NCI-H524 (cell line): ENCODE measurements at regions not wholly inside any gene's neighbourhood (a gene's known extent, or its start where the extent isn't known, plus 50 kb on each side); places are given as distances from the start of the nearest gene placed in this dataset.

Experiments
- DNase-seq, 2 experiments: peaks; one replicate each; lab custom pipeline; 2025; lab: John Stamatoyannopoulos, UW

DNA sequence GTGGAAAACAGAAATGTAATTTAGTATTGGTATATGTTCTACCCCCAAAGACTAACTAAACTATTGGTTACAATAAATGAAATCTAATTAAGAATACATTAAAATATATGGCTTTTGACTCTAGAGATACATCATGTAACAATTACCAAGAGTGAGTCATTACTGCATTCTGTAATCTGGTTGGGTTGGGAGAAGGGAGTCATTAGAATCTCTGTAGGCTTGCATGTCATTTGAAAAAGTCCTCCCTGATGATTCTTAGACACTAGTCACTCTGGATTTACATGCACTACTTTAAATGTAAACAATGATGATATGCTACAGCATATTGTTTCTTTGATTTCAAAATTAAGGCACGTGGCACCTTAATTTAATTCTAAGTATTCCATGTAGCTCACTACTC lies 293.4 kb upstream of the CHST9 start:
- no peak for DNase-seq

DNA sequence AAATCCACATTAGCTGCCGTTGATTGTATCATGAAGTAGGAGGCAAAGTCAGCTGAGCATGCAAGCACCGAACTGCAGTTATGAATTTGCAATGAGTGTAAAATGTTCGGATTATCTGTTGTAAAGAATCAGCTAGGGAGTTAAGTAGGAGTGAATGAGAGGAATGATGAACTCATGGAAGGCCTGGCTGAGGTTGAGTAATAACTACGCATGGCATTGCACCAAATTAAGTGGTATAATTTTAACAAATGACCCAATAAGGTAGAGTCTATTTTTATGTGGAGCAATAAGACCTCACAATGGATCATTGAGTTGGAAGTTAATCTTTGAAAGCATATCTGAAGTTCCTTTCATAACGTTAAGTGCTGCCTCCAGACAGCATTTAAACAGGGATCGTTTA lies 288.2 kb upstream of the CHST9 start:
- no peak for DNase-seq

DNA sequence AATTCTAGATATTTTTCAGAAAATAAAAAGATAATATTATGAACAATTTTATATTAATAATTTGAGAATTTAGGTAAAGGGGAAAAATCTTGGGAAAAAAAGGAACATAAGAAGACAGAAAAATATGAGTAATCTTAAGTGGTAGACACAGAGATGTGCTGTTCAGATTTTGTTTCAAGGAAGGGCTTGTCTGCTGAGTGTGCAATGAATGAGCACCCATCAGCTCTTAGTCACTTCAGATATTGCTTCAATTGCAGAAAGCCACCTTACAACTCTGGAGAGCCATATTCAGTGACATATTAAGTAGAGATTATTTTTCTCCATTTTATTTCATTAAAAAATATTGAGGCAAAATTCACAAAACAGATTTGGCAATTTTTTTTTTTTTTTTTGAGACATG lies 282.0 kb upstream of the CHST9 start:
- no peak for DNase-seq

DNA sequence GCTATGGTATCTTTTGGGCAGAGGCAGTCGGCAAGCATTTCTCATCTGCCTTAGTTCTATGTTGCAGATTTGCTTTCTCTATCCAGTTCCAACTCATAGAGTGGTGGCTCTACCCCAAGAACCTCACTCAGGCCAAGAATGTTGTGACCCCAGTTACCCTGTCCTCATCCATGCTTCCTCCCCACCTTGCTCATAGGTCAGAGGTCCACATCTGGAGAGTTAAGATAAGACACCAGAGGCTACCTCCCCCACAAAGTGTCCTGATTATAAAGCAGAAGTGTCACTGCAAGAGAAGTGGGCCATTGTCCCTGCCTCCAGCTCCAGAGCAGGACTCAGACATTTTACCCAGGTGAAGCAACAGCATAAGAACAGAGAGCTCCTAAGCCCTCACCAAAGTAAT lies 276.8 kb upstream of the CHST9 start:
- DNase-seq, result no peak

DNA sequence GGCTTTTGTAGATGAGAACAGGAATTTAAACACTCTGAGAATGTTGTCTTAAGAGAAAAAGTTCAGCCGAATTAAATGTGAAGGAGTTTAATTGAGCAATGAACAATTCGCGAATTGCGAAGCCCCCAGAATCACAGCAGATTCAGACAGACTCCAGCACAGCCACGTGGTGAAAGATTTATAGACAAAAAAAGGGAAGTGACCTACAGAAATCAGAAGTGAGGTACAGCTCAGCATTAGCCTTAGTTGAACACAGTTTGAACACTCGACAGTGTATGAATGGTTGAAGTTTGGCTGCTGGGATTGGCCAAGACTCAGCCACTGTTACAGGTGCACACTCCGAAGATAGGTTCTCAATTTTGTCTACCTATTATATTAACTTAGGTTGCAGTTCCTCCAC lies 264.0 kb upstream of the CHST9 start:
- DNase-seq, result no peak

DNA sequence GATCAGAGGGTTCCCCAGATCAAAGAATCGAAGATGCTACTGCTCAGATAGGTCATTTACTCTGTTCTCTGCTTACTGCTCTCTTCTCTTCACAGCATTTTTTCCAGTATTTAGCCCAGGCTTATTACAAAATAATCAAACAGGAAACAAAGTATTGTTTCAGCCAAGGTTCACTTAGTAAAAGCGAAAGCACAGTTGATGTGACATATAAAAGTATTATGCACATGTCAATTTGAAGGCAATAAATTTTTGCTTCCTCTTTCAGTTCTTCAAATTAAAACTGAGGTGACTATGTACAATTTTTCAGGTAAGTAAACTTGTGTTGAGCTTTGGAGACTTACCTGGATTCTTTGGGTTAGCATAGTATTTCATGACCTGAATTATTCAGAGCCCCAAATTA lies 262.8 kb upstream of the CHST9 start:
- DNase-seq, result no peak

DNA sequence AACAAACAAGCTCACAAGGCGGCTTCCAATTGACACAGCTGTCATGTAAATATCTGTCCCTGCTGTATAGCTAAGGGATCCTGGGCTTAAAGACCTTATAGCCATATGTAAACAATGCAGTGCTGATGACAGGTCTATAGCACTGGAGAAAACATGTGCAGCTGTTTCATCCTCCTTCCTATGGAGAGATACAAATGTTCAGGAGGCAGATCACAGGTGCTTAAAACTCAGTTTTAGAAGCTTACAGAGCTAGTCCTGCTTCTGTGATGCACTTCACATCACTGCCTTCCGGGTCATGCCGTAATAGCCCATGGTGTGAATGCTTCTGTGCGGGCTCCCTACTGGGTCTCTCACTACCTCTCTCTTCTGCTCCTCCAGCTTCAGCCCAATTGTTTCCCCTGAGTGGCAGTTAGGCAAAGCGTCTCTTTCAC lies 262.4 kb upstream of the CHST9 start:
- DNase-seq, result peak in 1 of 2 experiments; percentile 63

DNA sequence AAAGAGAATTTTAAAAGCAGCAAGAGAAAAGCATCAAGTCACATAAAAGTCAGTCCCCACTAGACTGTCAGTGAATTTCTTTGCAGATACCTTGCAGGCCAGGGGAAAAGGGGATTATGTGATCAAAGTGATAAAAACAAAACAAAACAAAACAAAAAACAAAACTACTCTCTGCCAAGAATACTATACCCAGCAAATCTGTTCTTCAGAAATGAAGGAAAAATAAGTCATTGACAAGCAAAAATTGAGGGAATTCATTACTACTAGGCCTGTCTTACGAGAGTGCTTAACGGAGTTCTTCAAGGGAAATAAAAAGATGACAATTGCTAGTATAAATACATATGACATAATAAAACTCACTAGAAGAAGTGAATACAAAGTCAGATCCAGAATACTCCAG lies 245.5 kb upstream of the CHST9 start:
- DNase-seq, result no peak

DNA sequence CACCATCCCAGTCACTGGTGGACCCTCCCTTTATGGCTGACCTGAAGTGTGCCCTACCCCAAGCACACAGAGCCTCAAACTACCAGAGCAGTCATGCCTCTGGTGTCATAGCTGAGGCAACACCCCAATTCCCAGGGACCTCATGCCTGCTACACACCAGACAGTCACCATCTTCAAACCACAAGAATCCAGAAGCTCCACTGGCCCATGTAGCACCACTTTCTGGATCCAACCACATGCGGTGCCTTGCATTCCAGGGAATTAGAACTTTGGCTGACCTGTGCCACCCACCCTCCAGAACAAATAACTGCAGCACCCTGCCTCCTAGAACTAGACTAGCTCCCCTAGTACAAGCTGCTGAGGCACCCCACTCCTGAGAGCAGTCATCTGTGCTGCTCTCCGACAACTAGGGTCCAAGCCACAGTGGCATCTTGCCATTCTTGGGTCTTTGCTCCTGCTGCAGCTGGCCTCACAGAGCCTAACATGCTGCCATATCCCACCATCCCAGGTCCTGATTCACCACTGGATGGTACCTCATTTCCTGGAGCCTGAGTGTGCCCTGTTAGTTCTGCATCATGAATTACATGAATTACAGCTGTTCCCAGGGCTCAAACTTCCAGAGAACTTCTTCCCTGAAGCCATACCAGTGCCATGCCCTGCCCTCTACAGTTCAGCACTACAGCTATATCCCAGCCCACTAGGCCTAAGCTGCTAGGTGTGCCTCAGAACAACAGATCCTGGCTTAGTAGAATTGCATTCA lies 243.8 kb upstream of the CHST9 start:
- DNase-seq, result no peak

DNA sequence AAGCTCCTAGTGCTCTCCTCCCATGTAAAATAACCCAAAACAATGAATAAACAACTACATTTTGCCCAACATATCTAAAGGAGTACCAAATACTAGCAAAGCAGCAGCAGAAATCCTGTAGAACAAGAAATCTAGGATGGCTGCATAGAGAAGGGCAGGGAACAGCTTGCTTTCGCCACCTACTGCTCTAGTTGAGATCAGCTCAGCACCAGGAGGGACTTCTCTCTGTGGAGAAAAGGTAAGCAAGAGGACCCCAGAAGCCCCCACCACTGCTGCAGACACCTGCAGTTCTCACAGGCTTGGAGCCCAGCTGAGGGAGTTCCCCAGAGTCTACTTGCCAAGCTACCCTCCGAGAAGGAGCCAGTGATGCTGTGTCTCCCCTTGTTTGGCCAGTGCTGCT lies 243.0 kb upstream of the CHST9 start:
- peak in 1 of 2 experiments; percentile 29 for DNase-seq

DNA sequence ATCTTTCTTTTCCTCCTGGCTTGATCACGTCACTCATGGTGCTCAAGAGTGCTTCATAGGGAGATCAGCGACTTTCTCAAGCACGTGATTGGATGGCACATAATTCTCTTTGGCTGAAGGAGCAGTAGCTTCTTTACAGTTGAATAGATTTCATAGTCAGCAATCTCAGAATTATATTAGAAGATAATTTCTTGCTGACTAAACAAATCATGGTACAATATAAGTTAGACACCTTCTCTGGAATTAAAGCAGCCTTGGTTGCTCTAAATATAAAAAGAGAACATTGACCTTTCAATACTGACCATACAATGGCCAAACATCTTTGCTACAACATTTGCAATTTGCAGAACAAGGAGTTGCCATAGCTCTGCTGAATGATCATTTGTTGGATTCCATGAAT lies 238.5 kb upstream of the CHST9 start:
- DNase-seq, result peak in 1 of 2 experiments; percentile 3

DNA sequence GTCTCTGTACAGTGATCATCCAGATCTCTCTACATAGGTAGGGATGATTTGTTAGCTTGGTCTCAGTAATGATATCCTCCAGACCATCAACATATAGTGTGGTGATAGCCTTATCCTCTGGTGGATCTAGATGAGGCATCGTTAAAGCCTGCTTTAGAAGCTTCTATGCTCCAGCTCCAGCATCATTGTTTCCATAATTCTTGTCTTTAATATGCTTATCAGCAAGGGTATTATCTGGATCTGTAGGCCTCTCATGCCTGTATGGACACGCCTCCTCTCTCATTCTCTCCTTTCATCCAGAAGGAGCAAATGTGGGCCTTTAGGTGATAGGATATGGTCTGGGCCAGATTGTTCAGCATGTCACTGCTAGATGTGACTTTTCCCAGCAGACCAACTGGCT lies 234.5 kb upstream of the CHST9 start:
- DNase-seq, result no peak

DNA sequence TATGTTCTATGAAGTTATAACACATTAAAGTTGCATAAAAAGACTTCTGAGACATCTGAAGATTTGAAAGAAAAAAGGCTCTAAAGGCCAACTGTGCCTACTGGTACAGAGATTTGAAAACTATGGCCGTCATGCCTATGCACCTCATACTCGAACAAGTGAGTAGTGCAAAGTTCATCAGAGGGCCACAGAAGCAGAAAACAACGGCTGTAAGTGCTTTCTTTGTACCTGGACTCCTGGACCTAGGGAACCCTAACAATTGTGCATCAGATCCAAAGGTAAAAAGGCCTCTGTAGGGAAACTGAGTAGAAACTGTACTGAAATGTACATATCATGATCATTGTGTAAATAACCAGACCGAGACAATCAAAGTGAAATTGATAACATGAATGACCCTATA lies 230.4 kb upstream of the CHST9 start:
- no peak for DNase-seq

DNA sequence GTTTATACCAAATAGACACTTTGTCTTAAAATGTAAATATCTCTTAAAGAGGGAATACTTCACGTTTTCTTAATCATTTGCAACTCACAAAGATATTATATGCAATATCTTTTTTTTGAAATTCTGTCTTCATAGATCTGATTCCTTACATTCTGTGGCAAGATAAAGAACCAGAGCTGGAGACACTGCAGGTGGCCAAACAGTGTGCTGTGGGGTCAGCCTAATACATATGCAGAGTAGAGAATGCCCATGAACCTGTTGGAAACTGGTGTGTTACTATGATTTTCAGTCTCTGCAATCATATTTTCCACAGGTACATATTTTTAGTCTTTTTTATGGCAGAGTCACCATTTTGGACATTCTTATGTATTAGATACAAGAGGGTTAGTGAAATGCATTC lies 229.6 kb upstream of the CHST9 start:
- no peak for DNase-seq

DNA sequence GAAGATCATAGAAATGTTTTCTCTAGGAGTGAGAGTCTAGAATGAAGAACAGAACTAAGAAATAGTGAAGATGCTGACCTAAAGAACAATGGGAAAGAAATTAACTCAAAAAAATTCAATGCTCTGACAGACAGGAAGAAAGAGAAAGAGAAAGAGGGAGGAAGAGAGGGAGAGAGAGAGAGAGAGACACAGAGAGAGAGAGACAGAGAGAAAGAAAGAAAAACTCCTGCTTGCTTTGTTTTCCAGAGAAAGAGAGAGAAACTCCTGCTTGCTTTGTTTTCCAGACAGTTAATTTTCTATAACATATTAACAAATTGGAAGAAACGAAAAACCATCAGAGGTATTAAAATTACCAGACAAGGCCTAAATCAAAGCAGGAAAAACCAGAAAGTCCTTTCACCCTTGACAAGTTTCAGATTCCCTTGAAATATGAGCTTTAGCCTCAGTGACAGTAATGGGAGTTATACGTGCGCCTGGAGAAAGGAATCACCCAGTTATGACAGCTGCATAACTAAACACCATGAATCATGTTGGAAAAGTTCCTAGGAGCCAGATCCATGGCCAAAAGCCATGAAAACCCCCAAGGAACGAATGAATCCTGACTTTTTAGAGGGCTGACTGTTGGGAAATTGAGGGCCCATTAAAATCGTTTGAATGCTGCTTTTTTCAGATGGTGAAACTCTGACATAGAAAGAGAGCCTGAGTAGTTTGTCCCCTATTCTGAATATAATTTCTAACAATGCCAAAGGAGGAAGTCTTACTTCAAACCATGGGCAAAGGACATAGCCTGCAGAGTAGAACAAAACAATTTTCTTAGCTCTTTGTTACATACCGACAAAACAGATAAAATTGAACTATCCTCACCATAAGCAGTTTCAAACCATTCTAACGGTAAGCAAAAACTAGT lies 228.6 kb upstream of the CHST9 start:
- no peak for DNase-seq

DNA sequence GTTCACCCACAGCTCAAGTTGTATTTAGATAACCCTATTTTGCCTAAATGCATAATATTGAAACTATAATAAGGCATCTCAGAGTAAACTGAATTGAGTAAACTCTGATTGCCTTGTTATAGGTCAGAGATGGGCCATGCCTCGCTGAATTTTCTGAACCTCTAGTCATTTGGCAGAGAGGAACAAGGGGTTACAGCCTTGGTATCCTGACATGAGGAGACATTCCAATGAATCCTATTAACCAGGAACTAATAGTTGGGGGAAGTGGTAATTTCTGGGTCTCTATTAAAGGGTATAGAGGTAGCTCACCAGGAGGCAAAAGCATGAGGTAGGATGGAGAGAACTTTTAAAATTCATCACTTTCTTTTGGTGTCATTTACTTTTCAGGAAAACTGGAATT lies 227.4 kb upstream of the CHST9 start:
- no peak for DNase-seq

DNA sequence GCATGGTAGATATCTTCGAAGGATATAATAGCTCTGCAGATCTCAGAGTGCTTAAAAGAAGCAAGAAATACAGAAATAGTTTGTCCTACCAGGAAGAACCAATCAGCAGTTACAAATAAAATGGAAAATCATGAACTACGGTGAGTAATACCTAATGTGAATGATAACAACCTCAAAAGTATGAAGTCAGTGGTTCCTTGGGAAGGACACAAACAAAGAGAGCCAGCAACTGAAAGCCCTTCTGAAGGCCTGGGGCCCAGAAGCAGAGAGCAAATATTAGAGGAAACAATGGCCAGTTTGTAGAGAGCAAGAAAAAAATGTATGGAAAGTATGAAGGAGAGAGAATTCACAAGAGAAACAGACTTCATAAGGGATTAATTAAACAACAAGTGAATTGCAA lies 226.8 kb upstream of the CHST9 start:
- DNase-seq, result no peak

DNA sequence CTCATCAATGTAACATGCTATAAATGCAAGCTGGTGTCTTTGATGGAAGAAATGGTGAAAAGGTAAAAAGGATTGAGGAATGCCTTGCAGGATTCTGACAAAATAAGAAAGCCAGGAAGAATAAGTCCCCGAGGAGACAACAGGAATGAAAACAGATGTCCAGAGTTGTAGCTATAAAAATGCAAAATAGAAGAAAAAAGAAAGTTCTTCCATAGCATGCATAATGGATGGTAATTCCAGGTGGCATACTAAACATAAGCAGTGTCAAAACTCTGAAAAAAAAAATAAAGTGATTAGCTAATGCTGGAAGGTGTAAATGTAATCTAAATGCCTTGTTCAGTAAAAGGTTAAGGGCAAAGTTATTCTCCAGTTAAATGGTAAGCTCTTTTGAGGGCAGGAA lies 225.9 kb upstream of the CHST9 start:
- no peak for DNase-seq

DNA sequence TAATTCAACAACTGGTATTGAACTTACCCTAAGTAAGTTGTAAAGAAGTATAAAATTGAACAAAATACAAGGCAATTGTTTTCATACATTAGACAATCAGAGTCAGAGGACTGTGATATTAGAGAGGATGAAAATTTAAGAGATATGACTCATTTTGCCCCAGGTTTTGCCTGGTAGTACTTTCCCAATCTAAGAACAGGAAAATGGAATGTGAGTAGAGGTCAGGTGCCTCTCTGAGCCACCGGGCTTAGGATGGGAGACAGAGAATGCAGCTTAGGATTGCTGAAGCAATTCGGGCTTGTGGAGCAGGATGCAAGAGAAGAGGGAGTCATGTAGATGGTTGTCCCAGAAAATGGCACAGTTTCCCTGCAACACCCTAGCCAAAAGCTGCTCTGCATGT lies 219.7 kb upstream of the CHST9 start:
- no peak for DNase-seq

DNA sequence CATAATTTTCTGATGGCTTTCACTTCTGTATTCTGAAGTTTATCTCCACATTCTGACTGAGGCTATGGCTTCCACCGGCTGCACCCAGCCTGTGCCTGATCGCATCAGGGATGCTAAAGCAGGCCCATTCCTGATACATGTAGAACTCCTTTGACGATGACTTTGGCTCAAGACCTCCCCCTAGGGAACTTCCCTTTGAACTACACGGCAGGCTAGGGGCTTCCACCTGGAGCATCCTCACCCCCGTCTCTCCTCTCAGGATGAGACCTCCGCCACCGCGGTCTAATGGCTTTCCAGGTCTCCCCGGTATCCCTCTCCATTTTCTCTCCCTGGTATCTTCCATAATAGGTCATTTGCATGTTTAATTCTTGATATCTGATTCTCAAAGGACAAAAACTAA lies 214.9 kb upstream of the CHST9 start:
- no peak for DNase-seq

DNA sequence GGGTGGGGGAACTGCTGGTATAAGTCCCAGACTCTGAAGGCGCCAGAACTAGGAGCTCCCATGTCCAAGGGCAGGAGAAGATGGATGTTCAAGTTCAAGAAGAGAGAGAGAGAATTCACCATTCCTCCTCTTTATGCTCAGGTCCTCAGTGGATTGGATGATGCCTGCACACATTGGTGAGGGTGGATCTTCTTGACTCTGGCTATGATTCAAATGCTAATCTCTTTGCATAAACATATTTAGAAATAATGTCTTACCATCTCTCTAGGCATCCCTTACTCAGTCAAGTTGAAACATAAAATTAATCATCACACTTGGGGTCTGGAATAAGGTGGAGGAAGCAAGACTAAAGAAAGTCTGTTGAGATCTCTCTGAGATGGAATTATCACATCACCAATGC lies 210.6 kb upstream of the CHST9 start:
- DNase-seq, result no peak

DNA sequence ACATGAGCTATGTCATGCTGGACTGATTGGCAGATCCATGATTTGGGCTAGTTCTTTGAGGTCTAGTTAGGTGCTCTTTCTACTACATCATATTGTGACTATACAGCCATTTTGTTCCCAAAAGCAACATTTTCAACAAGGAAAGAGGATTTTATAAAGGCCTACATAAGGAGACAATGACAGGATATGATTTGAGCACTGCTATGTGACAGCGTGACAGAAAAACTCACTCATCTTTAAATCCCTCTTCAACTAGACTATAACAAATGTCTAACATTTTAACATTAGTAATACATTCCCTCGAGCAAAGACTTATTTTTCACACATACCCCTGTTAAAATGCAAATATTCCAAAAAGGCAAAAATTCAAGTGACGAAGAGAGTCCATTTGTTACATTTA lies 209.6 kb upstream of the CHST9 start:
- DNase-seq, result no peak

DNA sequence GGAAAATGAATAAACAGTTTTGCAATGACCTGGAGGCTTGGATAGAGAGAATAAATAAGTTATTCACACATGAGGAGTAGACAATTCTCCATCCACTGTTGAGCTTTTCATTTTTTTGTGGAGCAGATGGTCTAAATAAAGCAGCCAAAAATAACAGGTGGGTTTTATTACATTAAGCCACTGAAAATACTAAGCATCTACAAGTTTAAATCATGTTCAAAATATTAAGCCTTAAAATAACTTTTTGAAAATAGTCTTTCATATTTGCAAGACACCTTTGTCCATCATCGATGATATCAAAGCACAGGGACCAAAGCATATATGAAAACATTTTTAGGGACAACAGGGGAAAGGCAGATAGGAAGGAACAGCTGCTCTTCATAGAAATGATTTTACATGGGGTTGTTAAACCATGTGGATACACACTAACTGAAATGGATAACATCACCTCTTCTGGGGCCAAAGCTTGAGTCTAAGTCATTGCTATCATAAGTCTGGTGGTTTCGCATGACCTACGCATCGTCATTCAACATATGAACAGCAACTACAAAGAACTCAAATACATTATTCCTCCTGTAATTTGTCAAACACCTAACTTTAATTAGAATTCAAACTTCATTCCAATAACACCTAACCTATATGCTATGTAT lies 197.6 kb upstream of the CHST9 start:
- DNase-seq, result peak in 1 of 2 experiments; percentile 41
